ENCODE measurements at regions not wholly inside any gene's neighbourhood (a gene's known extent, or its start where the extent isn't known, plus 50 kb on each side); places are given as distances from the start of the nearest gene placed in this dataset.

DNA sequence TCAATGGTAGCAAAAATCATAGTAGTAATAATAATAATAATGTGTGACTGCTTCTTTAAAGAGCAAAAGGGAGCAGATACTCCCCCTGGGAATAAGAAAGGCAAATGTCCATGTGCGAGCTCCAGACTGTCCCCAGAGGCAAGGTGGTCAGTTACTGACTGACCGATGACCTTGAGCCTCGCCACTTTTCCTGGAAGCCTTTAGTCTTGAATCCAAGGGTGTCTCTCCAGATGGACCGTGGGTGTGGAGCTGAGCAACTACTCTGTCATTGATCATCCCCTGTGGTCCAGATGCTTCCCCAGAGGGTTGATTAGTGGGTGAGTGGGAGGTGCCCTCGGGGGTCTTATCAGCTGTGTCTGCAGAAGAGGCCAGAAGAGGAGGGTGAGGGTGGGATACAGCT is 418.5 kb upstream of the TBX3 start:
- TF ChIP-seq, protein P1, sequence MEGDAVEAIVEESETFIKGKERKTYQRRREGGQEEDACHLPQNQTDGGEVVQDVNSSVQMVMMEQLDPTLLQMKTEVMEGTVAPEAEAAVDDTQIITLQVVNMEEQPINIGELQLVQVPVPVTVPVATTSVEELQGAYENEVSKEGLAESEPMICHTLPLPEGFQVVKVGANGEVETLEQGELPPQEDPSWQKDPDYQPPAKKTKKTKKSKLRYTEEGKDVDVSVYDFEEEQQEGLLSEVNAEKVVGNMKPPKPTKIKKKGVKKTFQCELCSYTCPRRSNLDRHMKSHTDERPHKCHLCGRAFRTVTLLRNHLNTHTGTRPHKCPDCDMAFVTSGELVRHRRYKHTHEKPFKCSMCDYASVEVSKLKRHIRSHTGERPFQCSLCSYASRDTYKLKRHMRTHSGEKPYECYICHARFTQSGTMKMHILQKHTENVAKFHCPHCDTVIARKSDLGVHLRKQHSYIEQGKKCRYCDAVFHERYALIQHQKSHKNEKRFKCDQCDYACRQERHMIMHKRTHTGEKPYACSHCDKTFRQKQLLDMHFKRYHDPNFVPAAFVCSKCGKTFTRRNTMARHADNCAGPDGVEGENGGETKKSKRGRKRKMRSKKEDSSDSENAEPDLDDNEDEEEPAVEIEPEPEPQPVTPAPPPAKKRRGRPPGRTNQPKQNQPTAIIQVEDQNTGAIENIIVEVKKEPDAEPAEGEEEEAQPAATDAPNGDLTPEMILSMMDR (IDR thresholded peaks at IDR 0.05; ENCODE audit: poor library complexity): no peak
- TF ChIP-seq EZH2phosphoT487 (IDR thresholded peaks at IDR 0.05; ENCODE audit: low read depth, severe bottlenecking, unreplicated experiment) (no peak), EZH2 (IDR thresholded peaks at IDR 0.05; ENCODE audit: borderline replicate concordance) (no peak)

Data from hepatocyte (in vitro differentiated cells).